ENCODE measurements at regions not wholly inside any gene's neighbourhood (a gene's known extent, or its start where the extent isn't known, plus 50 kb on each side); places are given as distances from the start of the nearest gene placed in this dataset.
"Not testable (repeated sequence)": the region's sequence is repeated elsewhere in the genome, so short reads cannot be mapped to it uniquely, and the experiment has no call there.

- no peak for DNase-seq
- no peak for TF ChIP-seq POLR2A (IDR thresholded peaks at IDR 0.05; ENCODE audit: low read length)
- TF ChIP-seq GATA1 (IDR thresholded peaks at IDR 0.05; ENCODE audit: low read depth, low read length): no peak
Observed at GRCh38 chr9:16043756-16044578, 491.1 kb downstream of the CCDC171 start.

- TF ChIP-seq POLR2A (IDR thresholded peaks at IDR 0.05; ENCODE audit: low read length) (no peak), GATA1 (IDR thresholded peaks at IDR 0.05; ENCODE audit: low read depth, low read length) (no peak)
- DNase-seq: no peak
Observed at GRCh38 chr9:16044579-16044881, 491.7 kb downstream of the CCDC171 start.

- no peak for DNase-seq
- TF ChIP-seq POLR2A (IDR thresholded peaks at IDR 0.05; ENCODE audit: low read length) (no peak), GATA1 (IDR thresholded peaks at IDR 0.05; ENCODE audit: low read depth, low read length) (no peak)
Observed at GRCh38 chr9:16045651-16046280, 492.9 kb downstream of the CCDC171 start.

GRCh38 chr9:16046713-16047112 lies 493.9 kb downstream of the CCDC171 start:
- no peak for DNase-seq
- TF ChIP-seq POLR2A (IDR thresholded peaks at IDR 0.05; ENCODE audit: low read length) (no peak), GATA1 (IDR thresholded peaks at IDR 0.05; ENCODE audit: low read depth, low read length) (no peak)

- DNase-seq: no peak
- TF ChIP-seq GATA1 (IDR thresholded peaks at IDR 0.05; ENCODE audit: low read depth, low read length): no peak
- TF ChIP-seq POLR2A (IDR thresholded peaks at IDR 0.05; ENCODE audit: low read length): no peak
Observed at GRCh38 chr9:16048129-16048528, 495.3 kb downstream of the CCDC171 start.

GRCh38 chr9:16052146-16052545 lies 499.3 kb downstream of the CCDC171 start:
- TF ChIP-seq GATA1 (IDR thresholded peaks at IDR 0.05; ENCODE audit: low read depth, low read length) (no peak), POLR2A (IDR thresholded peaks at IDR 0.05; ENCODE audit: low read length) (no peak)
- DNase-seq: no peak

- DNase-seq: no peak
- no peak for TF ChIP-seq POLR2A (IDR thresholded peaks at IDR 0.05; ENCODE audit: low read length)
- no peak for TF ChIP-seq GATA1 (IDR thresholded peaks at IDR 0.05; ENCODE audit: low read depth, low read length)
Observed at GRCh38 chr9:16052757-16053530, 500.1 kb downstream of the CCDC171 start.

GRCh38 chr9:16057541-16057940 lies 504.7 kb downstream of the CCDC171 start:
- DNase-seq: no peak
- TF ChIP-seq POLR2A (IDR thresholded peaks at IDR 0.05; ENCODE audit: low read length): no peak

GRCh38 chr9:16058131-16058549 lies 505.3 kb downstream of the CCDC171 start:
- no peak for DNase-seq
- TF ChIP-seq GATA1 (IDR thresholded peaks at IDR 0.05; ENCODE audit: low read depth, low read length): no peak
- no peak for TF ChIP-seq POLR2A (IDR thresholded peaks at IDR 0.05; ENCODE audit: low read length)

GRCh38 chr9:16060436-16061129 lies 507.7 kb downstream of the CCDC171 start:
- TF ChIP-seq POLR2A (IDR thresholded peaks at IDR 0.05; ENCODE audit: low read length) (no peak), GATA1 (IDR thresholded peaks at IDR 0.05; ENCODE audit: low read depth, low read length) (no peak)
- no peak for DNase-seq

GRCh38 chr9:16062542-16063240 lies 509.8 kb downstream of the CCDC171 start:
- no peak for DNase-seq
- no peak for TF ChIP-seq GATA1 (IDR thresholded peaks at IDR 0.05; ENCODE audit: low read depth, low read length)
- no peak for TF ChIP-seq POLR2A (IDR thresholded peaks at IDR 0.05; ENCODE audit: low read length)

- no peak for DNase-seq
- TF ChIP-seq POLR2A (IDR thresholded peaks at IDR 0.05; ENCODE audit: low read length) (no peak), GATA1 (IDR thresholded peaks at IDR 0.05; ENCODE audit: low read depth, low read length) (no peak)
Observed at GRCh38 chr9:16063241-16063591, 510.4 kb downstream of the CCDC171 start.

- no peak for DNase-seq
- no peak for TF ChIP-seq GATA1 (IDR thresholded peaks at IDR 0.05; ENCODE audit: low read depth, low read length)
Observed at GRCh38 chr9:16064771-16065170, 511.9 kb downstream of the CCDC171 start.

GRCh38 chr9:16066201-16066600 lies 513.4 kb downstream of the CCDC171 start:
- DNase-seq: not testable (repeated sequence)
